HG03442 (cell line): ENCODE measurements at regions not wholly inside any gene's neighbourhood (a gene's known extent, or its start where the extent isn't known, plus 50 kb on each side); places are given as distances from the start of the nearest gene placed in this dataset.
"Not testable (repeated sequence)": the region's sequence is repeated elsewhere in the genome, so short reads cannot be mapped to it uniquely, and the experiment has no call there.

Source experiments
- ATAC-seq: cut with Tn5 transposase; IDR thresholded peaks from one replicate; pipeline ENCODE4 v1.9.1; 2021; ENCODE audit warnings: mild to moderate bottlenecking, moderate library complexity; ENCODE audit not compliant: unreplicated experiment

DNA sequence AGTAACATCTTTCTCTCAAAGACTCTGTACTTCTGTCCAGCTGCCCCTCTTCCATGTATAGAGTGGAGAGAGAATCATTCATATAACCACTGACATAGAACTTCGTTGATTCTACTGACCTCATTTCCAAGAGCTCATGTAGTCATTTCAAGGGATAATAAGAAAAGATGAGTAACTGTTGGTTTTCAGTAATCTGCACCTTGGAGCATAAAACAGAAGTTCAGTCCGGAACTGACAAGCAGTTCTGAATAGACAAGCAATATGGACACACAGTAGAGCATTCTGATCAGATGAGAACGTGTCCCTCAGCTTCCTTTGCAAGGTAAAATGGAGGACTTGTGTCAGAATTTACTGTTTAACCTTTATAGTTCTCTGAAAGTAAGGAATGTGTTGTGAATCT is 847.1 kb downstream of the REEP3 start:
- no peak for ATAC-seq

DNA sequence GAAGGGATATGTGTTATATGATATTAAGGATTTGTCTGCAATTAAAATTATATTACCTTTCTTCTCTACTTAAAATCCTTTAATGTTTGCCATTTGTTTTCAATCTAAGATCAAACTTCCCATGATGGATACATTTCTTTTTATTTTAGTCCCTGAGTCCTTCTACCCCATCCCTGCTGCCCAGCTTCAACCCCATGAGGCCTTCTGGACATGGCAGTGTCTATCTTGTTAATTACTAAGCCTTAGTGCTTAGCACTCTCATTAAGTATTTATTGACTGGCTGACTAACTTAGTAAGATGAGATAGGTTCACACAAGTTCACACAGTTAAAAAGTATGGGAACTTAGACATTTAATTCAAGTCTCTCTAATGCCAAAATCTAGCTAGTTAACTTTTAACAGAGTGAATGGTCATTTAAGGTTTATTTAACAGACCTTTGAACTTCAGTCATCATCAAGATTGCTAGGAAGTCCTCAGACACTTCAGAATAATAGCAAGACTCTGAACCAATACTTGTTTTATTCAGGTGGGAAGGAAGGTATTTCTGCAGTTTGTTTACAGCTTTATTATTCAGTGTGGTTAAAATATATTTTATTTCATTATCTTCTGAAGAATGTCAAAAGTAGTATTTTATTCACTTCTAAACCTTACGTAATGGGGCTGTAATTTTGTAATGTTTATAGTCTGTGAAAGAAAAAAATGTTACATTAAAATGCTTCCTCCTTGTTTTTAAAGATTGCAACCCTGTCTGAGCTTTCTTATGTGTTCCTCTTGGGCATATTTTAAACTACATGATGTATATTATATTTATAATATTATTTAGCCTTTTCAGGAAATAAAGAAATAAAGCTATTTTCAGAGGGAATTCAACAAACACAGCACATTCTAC is 848.9 kb downstream of the REEP3 start:
- ATAC-seq = no peak

DNA sequence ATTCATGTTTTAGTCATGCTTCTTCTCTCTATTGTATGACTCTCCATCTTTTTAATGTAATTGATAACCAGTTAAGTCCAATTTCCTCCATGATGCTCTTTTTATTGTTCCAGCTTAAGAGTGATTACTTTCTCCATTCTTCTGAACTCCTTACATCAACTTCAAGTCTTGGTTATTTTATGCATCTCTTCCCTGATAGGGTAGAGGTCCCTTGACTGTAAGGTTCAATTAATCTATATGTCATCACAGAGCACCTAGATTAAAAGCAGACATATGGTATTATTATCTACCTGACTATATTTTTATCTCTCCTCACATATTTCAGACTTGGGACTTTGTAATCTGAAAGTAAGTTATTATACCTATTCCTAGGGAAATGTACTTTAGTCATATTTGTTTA is 853.1 kb downstream of the REEP3 start:
- no peak for ATAC-seq

GRCh38 chr10:64376167-64376566 is 855.0 kb downstream of the REEP3 start:
- no peak for ATAC-seq

DNA sequence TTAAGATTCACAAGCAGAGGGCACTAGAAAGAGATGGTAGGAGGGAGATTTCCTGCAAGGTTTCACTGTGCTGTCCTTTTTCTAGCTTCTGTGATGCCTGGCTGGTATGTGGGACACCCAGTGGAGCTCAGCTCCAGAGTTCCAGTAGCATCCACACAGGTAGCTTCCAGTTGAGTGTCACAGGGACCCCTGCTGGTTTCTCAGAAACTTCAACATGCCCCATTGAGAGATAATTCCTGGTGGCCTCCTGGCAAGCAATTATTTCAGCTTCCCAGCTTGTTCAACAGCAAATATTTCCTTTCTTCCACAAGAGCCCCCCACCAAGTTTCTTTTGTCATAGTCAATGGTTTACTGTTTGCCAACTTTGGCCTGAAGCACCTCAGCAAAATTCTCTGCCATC is 858.7 kb downstream of the REEP3 start:
- ATAC-seq = no peak

- ATAC-seq = no peak
Measured at GRCh38 chr10:64385355-64385754, 864.2 kb downstream of the REEP3 start.

DNA sequence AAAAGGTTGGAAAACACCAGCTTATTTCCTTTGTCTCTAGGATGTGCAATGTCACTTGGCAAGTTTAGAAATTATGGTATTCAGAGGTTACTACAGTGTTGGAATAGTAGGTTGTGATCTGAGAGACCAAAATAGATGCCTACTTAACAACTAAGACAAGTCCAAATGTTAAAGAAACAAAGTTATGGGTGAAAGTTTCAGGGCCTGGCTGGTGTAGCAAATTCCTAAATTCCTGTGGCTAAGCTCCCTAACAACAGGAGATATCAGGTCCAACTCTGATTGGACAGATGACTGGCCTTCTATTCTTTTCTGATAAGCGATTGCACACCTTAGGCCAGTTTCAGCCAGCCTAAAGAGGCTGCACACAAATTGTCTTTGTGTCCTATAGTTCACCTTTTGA is 873.5 kb downstream of the REEP3 start:
- ATAC-seq = no peak

GRCh38 chr10:64396105-64396708 is 875.0 kb downstream of the REEP3 start:
- ATAC-seq = no peak

DNA sequence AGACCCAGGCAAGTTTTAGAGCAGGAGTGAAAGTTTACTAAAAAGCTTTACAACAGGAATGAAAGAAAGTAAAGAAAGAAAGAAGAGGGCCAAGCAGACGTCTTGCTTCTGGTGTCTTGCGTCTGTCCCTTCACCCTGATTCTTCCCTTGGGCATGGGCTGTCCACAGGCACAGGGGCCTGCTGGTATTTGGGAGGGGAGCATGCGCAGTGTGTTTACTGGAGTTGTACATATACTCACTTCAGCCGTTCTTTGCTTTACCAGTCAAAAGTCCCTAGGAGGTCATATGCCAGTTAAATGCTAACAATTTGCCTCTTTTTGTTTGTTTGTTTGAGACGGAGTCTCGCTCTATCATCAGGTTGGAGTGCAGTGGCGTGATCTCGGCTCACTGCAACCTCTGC is 875.9 kb downstream of the REEP3 start:
- ATAC-seq = no peak

DNA sequence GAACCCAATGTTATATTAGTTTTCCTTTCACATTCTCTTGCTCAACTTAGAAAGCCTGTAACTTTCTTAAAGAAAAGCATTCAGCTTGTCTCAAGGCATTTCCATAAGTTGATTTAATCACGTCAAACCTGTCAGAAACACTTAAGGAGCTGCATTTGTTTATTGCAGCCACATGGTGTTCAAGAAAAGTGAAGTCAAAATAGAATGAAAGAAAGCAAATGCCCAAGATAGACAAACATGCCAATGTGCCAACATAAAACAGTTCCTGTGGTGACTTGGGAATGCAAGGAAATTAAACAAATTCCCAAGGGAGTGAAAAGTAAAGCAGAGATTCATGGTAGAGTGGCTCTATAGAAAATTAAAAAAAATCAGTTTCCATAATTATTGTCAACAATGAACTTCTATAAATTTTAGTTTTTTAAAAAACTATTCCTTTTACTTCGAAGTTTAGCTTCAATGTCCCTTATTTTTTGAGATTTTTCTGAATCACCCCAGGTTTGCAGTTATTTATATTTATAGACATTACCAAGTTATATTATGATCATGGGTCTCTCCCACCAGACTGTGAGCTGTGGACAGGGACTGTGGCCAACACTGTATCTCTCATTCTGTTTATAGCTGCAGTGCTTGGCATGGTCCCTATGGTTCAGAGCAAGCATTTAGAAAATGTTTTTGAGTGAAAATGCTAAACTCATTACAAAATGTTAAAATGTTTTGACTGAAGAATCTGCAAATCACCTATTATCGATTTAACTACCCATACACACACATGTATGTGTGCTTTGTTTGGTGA is 887.4 kb downstream of the REEP3 start:
- no peak for ATAC-seq

DNA sequence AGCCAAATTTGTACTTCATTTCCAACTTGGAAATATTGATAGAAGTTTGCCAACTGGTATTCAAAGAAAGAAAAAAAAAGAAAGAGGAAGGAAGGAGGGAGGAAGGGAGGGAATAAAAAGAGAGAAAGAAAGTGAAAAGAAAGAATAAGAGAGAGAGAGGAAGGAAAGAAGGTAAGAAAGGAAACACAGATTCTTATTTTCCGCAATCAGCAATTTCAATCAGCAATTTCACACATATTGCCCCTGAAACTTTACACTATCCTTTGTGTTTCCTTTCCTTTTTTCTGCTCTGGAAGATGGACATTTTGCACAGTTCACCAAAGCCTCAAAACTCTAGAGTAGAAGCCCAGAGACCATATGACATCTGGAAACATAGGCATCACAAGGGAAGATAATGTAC is 888.1 kb downstream of the REEP3 start:
- ATAC-seq = no peak

GRCh38 chr10:64416011-64416410 is 894.8 kb downstream of the REEP3 start:
- ATAC-seq = no peak

DNA sequence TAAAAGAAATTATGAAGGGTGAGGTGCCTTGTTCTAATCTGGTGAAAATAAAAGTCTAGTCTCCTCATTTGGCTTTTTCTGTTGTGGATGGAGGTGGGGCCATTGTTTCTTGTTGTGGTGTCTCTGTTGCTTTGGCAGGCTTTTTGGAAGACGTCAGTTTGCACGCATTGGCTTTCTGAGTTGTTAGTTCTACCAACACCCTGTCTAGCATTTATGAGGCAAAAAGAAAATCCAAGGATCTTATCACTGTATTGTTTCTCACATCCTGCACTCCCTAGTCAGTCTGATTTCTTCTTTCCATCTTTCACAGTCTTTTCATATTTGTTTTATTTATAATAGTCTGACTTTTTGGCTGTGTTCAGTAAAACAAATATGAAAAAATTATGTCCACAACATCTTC is 898.3 kb downstream of the REEP3 start:
- no peak for ATAC-seq

- no peak for ATAC-seq
Measured at GRCh38 chr10:64426745-64427144, 905.5 kb downstream of the REEP3 start.

- no peak for ATAC-seq
Measured at GRCh38 chr10:64430690-64431323, 909.6 kb downstream of the REEP3 start.

- not testable (repeated sequence) for ATAC-seq
Measured at GRCh38 chr10:64441872-64442271, 920.7 kb downstream of the REEP3 start.

GRCh38 chr10:64444163-64444562 is 923.0 kb downstream of the REEP3 start:
- ATAC-seq = no peak

DNA sequence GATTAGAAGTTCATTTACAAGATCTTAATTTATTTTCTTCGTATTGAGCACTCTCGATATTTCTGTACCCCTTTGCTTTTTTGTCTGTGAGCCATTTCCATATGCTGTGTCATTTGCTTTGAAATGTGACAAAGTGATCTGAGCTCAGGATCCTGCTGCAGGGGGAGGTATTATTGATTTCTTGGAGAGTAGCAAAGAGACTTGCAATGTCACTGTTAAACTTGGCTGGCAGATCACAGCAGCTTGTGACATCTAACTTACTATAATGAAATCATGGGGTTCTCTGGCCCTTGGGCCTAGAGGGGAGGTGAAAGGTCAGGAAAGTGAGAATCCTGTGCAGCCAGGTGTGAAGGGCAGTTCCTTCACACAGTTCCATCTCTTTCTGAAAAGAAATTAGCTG is 923.4 kb downstream of the REEP3 start:
- ATAC-seq = no peak

DNA sequence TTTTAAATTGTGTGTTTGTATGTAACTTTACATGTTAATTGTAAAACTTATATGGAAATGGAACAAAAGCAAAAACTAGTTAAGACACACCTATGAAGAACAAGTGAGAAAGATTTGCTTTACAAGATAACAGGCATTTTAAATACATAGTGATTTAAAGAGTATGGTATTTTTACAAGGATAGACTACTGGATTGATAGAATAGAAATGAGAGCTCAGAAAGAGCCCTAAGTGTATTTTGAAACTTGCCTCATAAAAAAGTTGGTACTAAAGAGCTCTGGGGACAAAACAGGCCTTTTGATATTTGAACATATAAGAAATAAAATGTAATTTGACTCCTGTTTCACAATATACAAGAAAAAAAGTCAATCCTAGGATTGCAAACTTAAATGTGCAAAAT is 928.4 kb downstream of the REEP3 start:
- no peak for ATAC-seq

- ATAC-seq = no peak
Measured at GRCh38 chr10:64450312-64450711, 929.1 kb downstream of the REEP3 start.

DNA sequence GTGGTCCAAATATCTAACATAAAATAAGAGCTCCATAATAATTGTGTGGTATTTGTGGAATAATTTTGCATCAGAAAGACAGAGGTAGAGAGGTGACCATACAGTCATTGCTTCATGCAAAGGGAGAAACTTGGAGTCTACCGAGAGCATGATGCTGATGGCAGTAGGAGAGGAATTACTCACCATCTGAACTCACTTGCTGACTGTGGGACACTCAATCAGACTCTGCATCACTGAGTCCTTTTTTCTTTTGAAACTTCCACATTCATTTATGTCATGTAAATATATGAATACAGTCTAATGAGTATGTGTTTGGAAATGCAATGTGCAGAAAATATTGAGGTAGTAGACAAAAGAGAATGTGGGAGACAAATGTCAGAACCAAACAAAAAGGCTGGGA is 933.8 kb downstream of the REEP3 start:
- ATAC-seq = no peak
